ENCODE measurements at regions not wholly inside any gene's neighbourhood (a gene's known extent, or its start where the extent isn't known, plus 50 kb on each side); places are given as distances from the start of the nearest gene placed in this dataset.

- no peak for DNase-seq (ENCODE audit: low read depth)
- in situ Hi-C loops (cut with HindIII; ENCODE audit: low pct_unique_long_range_greater_than_20kb, low sequenced_read_pairs): no loop called here
These were observed 221.3 kb downstream of the TOMM20 start for GRCh38 chr1:234907208-234907939.

DNA sequence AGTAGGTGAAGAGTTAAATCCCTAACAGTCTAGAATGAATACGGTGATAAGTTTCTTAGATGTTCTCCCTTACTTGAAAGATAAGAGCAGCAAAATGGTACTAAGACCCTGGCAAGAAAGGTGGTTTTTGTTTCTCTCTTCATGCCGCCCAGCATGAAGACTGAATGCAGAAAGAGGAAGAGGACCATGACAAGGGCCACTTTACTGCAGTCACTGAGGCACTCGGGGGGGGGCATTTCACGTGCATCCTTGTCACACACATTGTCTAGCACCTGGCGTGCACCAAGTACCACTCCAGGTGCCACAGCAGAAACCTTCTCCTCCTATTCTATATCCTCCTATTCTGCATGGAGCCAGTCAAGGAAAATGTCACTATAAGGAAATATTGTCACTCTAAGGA, 222.0 kb downstream of the TOMM20 start:
- in situ Hi-C loops (cut with HindIII; ENCODE audit: low pct_unique_long_range_greater_than_20kb, low sequenced_read_pairs): no loop called here
- DNase-seq (ENCODE audit: low read depth): no peak

GRCh38 chr1:234902774-234903547, 225.7 kb downstream of the TOMM20 start:
- no peak for DNase-seq (ENCODE audit: low read depth)
- in situ Hi-C loops (cut with HindIII; ENCODE audit: low pct_unique_long_range_greater_than_20kb, low sequenced_read_pairs): no loop called here

- in situ Hi-C loops (cut with HindIII; ENCODE audit: low pct_unique_long_range_greater_than_20kb, low sequenced_read_pairs): no loop called here
- DNase-seq (ENCODE audit: low read depth): no peak
These were observed 227.1 kb downstream of the TOMM20 start for GRCh38 chr1:234901491-234902049.

DNA sequence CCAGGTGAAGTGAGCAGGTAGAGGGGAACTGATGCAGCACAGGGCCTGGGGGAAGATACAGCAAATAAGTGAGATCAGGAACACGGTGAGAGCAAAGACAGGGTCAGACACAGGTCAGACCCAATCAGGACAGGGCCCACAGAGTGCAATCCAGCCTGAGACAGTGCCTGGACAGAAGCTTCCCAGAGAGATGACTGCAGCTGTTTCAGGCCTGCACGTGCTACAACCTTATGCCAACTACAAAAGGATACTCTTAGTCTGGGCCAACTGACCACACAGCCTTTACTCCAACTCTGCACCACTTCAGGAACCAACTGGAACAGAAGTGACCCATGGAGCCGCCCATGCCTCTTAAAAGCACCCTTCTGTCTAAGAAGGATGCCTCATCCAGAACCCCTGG, 228.0 kb downstream of the TOMM20 start:
- DNase-seq (ENCODE audit: low read depth): no peak
- in situ Hi-C loops (cut with HindIII; ENCODE audit: low pct_unique_long_range_greater_than_20kb, low sequenced_read_pairs): no loop called here

GRCh38 chr1:234899730-234900072, 228.9 kb downstream of the TOMM20 start:
- in situ Hi-C loops (cut with HindIII; ENCODE audit: low pct_unique_long_range_greater_than_20kb, low sequenced_read_pairs): no loop called here
- DNase-seq (ENCODE audit: low read depth): no peak

- no peak for DNase-seq (ENCODE audit: low read depth)
- in situ Hi-C loops (cut with HindIII; ENCODE audit: low pct_unique_long_range_greater_than_20kb, low sequenced_read_pairs): no loop called here
These were observed 229.5 kb downstream of the TOMM20 start for GRCh38 chr1:234899041-234899729.

GRCh38 chr1:234898455-234899033, 230.1 kb downstream of the TOMM20 start:
- DNase-seq (ENCODE audit: low read depth): no peak
- in situ Hi-C loops (cut with HindIII; ENCODE audit: low pct_unique_long_range_greater_than_20kb, low sequenced_read_pairs): no loop called here

DNA sequence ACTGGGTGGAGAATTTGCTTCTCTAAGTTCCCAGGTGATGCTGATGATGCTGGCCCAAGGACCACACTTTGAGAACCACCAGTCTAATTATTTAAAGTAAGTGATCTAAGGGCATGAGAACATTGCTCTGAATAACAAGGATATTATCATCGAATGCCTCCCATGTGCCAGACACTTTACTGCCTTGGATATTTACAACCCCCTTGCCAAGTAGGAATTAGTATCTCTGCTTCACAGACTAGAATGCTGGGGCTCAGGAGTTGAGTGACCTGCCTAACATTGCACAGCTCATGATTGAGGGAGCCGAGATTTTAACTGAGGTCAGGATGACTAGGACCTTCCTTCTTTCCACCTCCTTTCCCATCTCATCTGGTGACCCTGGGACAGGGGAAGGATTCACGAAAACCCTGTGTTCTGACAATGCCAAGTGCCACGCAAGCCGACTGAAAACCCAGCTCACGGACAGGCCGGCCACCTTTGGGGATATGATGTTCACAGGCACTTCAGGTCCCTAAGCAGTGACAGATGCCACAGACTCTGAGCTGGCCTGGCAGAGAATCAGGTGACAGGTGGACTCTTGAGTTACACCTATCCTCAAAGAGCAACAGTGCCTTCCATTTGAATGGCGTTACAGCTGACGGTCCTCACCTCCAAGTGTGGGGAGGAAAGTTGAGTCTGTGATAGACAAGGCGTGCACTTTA, 230.7 kb downstream of the TOMM20 start:
- in situ Hi-C loops (cut with HindIII; ENCODE audit: low pct_unique_long_range_greater_than_20kb, low sequenced_read_pairs): no loop called here
- no peak for DNase-seq (ENCODE audit: low read depth)

GRCh38 chr1:234897390-234897749, 231.3 kb downstream of the TOMM20 start:
- DNase-seq (ENCODE audit: low read depth): no peak
- in situ Hi-C loops (cut with HindIII; ENCODE audit: low pct_unique_long_range_greater_than_20kb, low sequenced_read_pairs): no loop called here

GRCh38 chr1:234896477-234897389, 231.9 kb downstream of the TOMM20 start:
- in situ Hi-C loops (cut with HindIII; ENCODE audit: low pct_unique_long_range_greater_than_20kb, low sequenced_read_pairs): no loop called here
- DNase-seq (ENCODE audit: low read depth): no peak

GRCh38 chr1:234893725-234894630, 234.7 kb downstream of the TOMM20 start:
- in situ Hi-C loops (cut with HindIII; ENCODE audit: low pct_unique_long_range_greater_than_20kb, low sequenced_read_pairs): no loop called here
- peak; percentile 49 for DNase-seq (ENCODE audit: low read depth)

- in situ Hi-C loops (cut with HindIII; ENCODE audit: low pct_unique_long_range_greater_than_20kb, low sequenced_read_pairs): no loop called here
- no peak for DNase-seq (ENCODE audit: low read depth)
These were observed 235.3 kb downstream of the TOMM20 start for GRCh38 chr1:234893359-234893724.

- DNase-seq (ENCODE audit: low read depth): peak; percentile 17
- in situ Hi-C loops (cut with HindIII; ENCODE audit: low pct_unique_long_range_greater_than_20kb, low sequenced_read_pairs): no loop called here
These were observed 236.0 kb downstream of the TOMM20 start for GRCh38 chr1:234892642-234893041.

- in situ Hi-C loops (cut with HindIII; ENCODE audit: low pct_unique_long_range_greater_than_20kb, low sequenced_read_pairs): no loop called here
- no peak for DNase-seq (ENCODE audit: low read depth)
These were observed 237.2 kb downstream of the TOMM20 start for GRCh38 chr1:234891427-234891826.

DNA sequence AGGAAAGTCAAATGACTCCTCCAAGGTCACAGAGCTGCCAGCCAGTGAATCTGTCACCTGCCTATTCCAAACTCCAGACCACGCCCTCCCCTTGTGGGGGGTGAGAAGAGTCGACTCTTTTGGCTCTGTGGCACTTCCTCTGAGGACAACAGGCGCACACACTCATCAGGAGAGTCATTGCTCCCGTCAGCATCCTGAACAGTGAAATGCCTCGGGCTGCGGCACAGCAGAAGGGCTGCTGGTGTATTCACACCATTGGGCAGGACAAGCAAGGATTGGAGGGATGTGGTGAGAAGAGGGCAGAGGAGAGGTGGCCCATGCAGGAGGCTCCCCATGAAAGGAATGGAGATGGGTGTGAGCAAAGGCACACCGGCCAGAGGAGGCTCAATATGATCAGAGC, 239.0 kb downstream of the TOMM20 start:
- DNase-seq (ENCODE audit: low read depth): no peak
- in situ Hi-C loops (cut with HindIII; ENCODE audit: low pct_unique_long_range_greater_than_20kb, low sequenced_read_pairs): no loop called here

All from Caki2 (cell line).